ENCODE measurements at regions not wholly inside any gene's neighbourhood (a gene's known extent, or its start where the extent isn't known, plus 50 kb on each side); places are given as distances from the start of the nearest gene placed in this dataset.
A peak's percentile ranks its signal among the peaks of the same experiment; 100 is the strongest.

GRCh38 chr9:89967527-89967926 lies 362.7 kb downstream of the GADD45G start:
- DNase-seq, result no peak
- Mint-ChIP-seq H3K27me3 (ENCODE audit: low read depth in 3 of 3) (peaks cover 0 to 4% (median 1%) of the 10 kb centered on the region in 3 donors), H3K27ac (peak overlapping the region in 2 of 7 donors; percentile 21 to 25), H3K4me3 (no peak overlapping the region), H3K4me1 (peaks cover 42% of the 10 kb centered on the region), H3K36me3 (no peaks in the 10 kb centered on the region), H3K9me3 (no peaks in the 10 kb centered on the region)
- H3K79me2 ChIP-seq (ENCODE audit: insufficient read depth, low read length), result no peaks in the 10 kb centered on the region
- no peak overlapping the region for H3K27ac ChIP-seq (ENCODE audit: low read depth in 1 of 2, low read length in 2 of 2)
- WGBS (ENCODE audit: insufficient coverage), result no CpG with 5 or more reads among the region's 2 CpGs
- H3K4me2 ChIP-seq (replicated peaks; ENCODE audit: extremely low read depth, low read length, poor library complexity, severe bottlenecking), result no peak overlapping the region
- H2AFZ ChIP-seq (ENCODE audit: insufficient read depth, low read depth, low read length, poor library complexity, severe bottlenecking), result no peak overlapping the region
- H3K36me3 ChIP-seq (replicated peaks in 1 of 2; ENCODE audit: control insufficient read depth in 1 of 2, insufficient read depth in 2 of 2, low read length in 2 of 2), result no peaks in the 10 kb centered on the region
- peaks cover 29 to 34% of the 10 kb centered on the region in 2 donors for H3K4me1 ChIP-seq (ENCODE audit: control insufficient read depth in 1 of 2, insufficient read depth in 2 of 2, low read length in 2 of 2)
- intact Hi-C loops (cut with micrococcal nuclease), result no loop called here
- H3K9me3 ChIP-seq (replicated peaks in 1 of 2; ENCODE audit: control insufficient read depth in 1 of 2, insufficient read depth in 1 of 2, low read length in 2 of 2), result no peaks in the 10 kb centered on the region
- no peak for TF ChIP-seq CTCF (IDR thresholded peaks at IDR 0.05)
- H3K9ac ChIP-seq (ENCODE audit: insufficient read depth, low read length, poor library complexity, severe bottlenecking), result no peak overlapping the region
- no peak overlapping the region for H3K4me3 ChIP-seq (replicated peaks in 1 of 3; ENCODE audit: low read depth in 2 of 3, low read length in 3 of 3)
- no peaks in the 10 kb centered on the region for H4K20me1 ChIP-seq (ENCODE audit: insufficient read depth, low read length)
- no peaks in the 10 kb centered on the region for H3K27me3 ChIP-seq (ENCODE audit: control insufficient read depth in 2 of 2, insufficient read depth in 2 of 2, low read length in 2 of 2)

GRCh38 chr9:89969156-89969675 lies 364.4 kb downstream of the GADD45G start:
- intact Hi-C loops (cut with micrococcal nuclease), result no loop called here

More at GRCh38 chr9:89969156-89969675, 364.4 kb downstream of the GADD45G start:
- H3K27ac ChIP-seq (ENCODE audit: low read depth in 1 of 2, low read length in 2 of 2), result no peak overlapping the region
- H3K27me3 ChIP-seq (ENCODE audit: control insufficient read depth in 2 of 2, insufficient read depth in 2 of 2, low read length in 2 of 2), result no peaks in the 10 kb centered on the region
- Mint-ChIP-seq H3K27ac (no peak overlapping the region), H3K4me3 (no peak overlapping the region), H3K4me1 (peaks cover 26% of the 10 kb centered on the region), H3K9me3 (no peaks in the 10 kb centered on the region), H3K27me3 (ENCODE audit: low read depth in 3 of 3) (peaks cover 0 to 4% (median 1%) of the 10 kb centered on the region in 3 donors), H3K36me3 (no peaks in the 10 kb centered on the region)
- H3K9ac ChIP-seq (ENCODE audit: insufficient read depth, low read length, poor library complexity, severe bottlenecking), result no peak overlapping the region
- 25% methylated on average over 2 of the region's 3 CpGs for WGBS (ENCODE audit: insufficient coverage)
- H3K9me3 ChIP-seq (replicated peaks in 1 of 2; ENCODE audit: control insufficient read depth in 1 of 2, insufficient read depth in 1 of 2, low read length in 2 of 2), result no peaks in the 10 kb centered on the region
- no peaks in the 10 kb centered on the region for H3K36me3 ChIP-seq (replicated peaks in 1 of 2; ENCODE audit: control insufficient read depth in 1 of 2, insufficient read depth in 2 of 2, low read length in 2 of 2)
- no peak for DNase-seq
- no peak overlapping the region for H3K4me3 ChIP-seq (replicated peaks in 1 of 3; ENCODE audit: low read depth in 2 of 3, low read length in 3 of 3)
- H4K20me1 ChIP-seq (ENCODE audit: insufficient read depth, low read length), result no peaks in the 10 kb centered on the region
- peaks cover 13 to 17% of the 10 kb centered on the region in 2 donors for H3K4me1 ChIP-seq (ENCODE audit: control insufficient read depth in 1 of 2, insufficient read depth in 2 of 2, low read length in 2 of 2)
- no peak overlapping the region for H2AFZ ChIP-seq (ENCODE audit: insufficient read depth, low read depth, low read length, poor library complexity, severe bottlenecking)
- no peak overlapping the region for H3K4me2 ChIP-seq (replicated peaks; ENCODE audit: extremely low read depth, low read length, poor library complexity, severe bottlenecking)
- TF ChIP-seq CTCF (IDR thresholded peaks at IDR 0.05), result no peak
- H3K79me2 ChIP-seq (ENCODE audit: insufficient read depth, low read length), result no peaks in the 10 kb centered on the region
